VCaP (cell line): ENCODE measurements at regions not wholly inside any gene's neighbourhood (a gene's known extent, or its start where the extent isn't known, plus 50 kb on each side); places are given as distances from the start of the nearest gene placed in this dataset.

Source experiments
- H3K27ac ChIP-seq: fragments of 450-650 bp; 2 replicates; pipeline ENCODE4 v1.5.1; 2017
- TF ChIP-seq, protein P1 (sequence below): fragments of 450-650 bp; conservative IDR thresholded peaks from 2 replicates; pipeline ENCODE4 v1.5.1; 2017; ENCODE audit warnings: mild to moderate bottlenecking, moderate library complexity

DNA sequence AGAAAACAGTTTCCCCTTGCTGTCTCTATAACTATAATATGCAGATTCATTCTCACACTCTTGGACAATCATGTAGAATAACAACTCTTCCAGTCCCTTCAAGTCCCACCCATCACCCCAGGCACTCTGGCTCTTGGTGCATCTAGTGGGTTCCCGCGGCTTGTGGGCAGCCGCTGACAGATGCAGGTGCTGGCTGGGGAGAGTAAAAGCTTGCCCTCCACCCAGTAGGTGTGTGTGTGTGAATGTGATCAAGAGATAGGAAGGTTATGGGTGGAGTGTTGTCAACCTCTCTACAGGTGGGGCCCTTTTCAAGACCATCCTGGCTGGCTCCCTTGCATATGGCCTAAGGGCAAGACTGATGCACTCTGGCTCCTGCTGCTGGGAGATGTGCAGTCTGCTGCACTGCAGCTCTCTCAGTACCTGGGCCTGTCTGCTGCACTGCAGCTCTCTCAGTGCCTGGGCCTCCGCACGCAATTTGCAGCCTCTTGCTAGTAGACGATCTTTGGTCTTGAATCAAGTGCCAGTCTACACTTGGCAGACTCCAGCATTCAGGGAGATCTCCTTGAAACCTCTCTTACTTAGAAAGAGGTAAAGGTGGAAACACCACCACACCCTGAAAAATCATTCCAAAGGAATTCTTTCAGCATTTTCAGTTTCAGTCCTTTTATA lies 189.7 kb upstream of the GDNF start:
- TF ChIP-seq, protein P1, sequence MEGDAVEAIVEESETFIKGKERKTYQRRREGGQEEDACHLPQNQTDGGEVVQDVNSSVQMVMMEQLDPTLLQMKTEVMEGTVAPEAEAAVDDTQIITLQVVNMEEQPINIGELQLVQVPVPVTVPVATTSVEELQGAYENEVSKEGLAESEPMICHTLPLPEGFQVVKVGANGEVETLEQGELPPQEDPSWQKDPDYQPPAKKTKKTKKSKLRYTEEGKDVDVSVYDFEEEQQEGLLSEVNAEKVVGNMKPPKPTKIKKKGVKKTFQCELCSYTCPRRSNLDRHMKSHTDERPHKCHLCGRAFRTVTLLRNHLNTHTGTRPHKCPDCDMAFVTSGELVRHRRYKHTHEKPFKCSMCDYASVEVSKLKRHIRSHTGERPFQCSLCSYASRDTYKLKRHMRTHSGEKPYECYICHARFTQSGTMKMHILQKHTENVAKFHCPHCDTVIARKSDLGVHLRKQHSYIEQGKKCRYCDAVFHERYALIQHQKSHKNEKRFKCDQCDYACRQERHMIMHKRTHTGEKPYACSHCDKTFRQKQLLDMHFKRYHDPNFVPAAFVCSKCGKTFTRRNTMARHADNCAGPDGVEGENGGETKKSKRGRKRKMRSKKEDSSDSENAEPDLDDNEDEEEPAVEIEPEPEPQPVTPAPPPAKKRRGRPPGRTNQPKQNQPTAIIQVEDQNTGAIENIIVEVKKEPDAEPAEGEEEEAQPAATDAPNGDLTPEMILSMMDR, result no peak
- no peak overlapping the region for H3K27ac ChIP-seq

DNA sequence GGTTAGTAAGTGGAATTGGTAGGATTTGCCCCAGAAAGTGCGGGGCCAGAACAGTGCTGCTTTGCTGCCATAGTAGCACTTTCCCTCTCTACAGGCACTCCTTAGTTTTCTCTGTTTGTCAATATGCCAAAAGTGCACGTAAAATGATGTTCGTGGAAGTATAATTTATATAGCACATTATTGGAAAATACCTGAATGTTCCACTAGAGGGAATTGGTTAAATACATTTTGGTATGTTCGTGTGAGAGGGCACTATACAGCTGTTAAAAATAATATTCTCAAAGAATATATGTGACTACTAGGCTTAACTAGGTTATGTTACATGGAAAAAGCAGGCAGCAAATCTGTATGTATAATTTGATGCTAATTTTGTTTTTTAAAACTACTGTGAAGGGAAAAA lies 184.0 kb upstream of the GDNF start:
- no peak overlapping the region for H3K27ac ChIP-seq
- TF ChIP-seq, protein P1, result peak; percentile 58

DNA sequence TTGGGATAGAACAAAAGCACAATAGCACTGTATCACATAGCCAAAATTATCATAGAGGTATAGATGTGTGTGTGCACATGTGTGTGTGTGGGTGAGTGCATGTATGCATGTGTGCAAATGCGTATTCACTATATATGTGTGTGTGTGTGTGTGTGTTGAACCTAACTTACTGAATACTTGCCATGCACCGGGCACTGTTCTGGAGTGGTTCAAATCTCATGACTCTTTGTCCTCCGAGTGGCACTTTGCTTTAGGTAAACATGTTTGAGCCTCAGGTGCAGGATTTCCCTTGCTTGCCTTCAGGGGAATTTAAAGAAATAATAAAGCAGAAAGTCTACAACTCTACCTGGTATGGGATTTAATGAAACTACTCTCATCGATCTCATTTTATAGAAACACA lies 183.5 kb upstream of the GDNF start:
- TF ChIP-seq, protein P1, result no peak
- no peak overlapping the region for H3K27ac ChIP-seq

DNA sequence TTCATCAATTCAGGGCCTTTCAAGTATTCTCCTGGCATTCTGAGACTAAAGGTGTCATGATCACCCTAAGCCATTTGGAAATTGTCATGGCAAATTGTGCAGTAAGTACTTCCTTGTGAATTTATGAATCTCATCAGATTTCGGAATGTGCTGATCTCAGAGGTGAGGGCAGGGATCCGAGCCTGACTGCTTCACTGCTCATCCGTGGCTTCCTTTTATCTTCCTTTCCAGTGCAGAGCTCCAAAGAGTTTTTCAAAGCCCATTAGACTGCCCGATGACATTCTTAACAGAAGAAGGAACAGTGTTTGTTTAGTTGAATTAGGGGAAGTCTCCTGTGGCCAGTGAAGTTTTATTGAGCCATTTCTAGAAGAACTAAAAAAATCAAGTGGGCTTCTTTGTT lies 182.8 kb upstream of the GDNF start:
- TF ChIP-seq, protein P1, result no peak
- no peak overlapping the region for H3K27ac ChIP-seq

DNA sequence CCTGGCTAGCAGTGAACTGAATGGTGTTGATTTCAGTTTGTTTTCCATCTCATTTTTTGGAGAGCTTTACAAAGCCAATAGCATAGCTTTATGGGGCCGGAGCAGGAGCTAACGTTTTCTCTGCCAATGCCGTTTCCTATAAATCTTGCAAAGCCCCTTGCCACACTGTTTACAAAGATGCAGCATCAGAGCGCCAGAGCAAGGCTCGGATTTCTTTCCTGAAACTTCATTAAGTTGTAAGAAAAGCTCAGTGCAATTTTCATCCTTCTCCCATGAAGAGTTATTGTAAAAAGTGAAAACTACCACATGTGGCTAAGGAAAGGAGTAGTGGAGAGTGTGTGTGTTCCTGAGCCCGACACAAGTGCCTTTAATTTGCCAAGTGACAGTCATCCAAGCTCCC lies 178.2 kb upstream of the GDNF start:
- TF ChIP-seq, protein P1, result no peak
- H3K27ac ChIP-seq, result no peak overlapping the region

DNA sequence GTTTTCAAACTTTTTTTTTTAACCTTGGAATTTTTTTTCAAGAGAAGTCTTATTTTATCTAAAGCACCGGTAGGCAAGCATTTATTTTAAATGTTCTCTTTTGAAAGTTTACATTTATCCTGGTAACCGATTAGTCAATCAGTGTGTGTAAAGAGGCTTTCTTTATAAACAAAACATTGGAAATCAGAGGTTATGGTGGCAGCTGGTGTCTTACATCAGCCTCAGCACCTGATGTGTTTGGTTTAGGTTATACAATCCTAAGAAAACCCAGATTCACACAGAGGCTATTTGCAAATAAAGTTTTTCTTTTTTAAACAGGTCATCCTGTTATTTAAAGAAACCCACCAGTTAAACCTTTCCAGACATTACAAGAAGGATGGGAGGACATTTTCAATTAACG lies 173.3 kb upstream of the GDNF start:
- H3K27ac ChIP-seq, result no peak overlapping the region
- TF ChIP-seq, protein P1, result no peak

DNA sequence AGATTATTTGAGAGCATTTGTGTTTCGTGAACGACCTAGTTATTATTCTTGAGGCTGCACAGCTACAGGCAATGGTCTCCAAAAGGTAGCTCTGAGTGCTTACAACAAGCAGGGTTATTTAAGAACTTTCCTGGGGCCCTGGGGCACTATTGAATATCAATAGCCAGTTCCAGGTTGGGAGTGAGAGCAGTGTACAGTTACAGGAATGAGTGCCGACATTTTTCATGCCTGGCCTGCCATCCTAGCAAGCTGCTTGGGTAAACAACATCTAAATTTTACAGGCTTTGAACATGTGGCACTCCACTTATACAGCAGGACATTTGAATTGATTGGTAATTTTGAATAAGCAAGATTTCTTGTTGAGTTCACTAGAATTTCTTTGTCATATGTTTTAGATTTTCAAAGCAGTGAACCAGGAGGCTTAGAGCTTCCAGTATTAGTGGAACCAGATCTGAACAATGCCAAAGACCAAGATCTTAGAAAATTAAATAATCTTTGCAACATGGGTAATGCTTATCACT lies 171.9 kb upstream of the GDNF start:
- H3K27ac ChIP-seq, result no peak overlapping the region

More for the DNA sequence above, 171.9 kb upstream of the GDNF start:
- TF ChIP-seq, protein P1, result no peak
